ENCODE measurements at regions not wholly inside any gene's neighbourhood (a gene's known extent, or its start where the extent isn't known, plus 50 kb on each side); places are given as distances from the start of the nearest gene placed in this dataset.
"Not testable (repeated sequence)": the region's sequence is repeated elsewhere in the genome, so short reads cannot be mapped to it uniquely, and the experiment has no call there.

- no peak for DNase-seq (ENCODE audit: low spot score)
Observed at GRCh38 chr3:72178463-72179106, 393.6 kb upstream of the PROK2 start.

GRCh38 chr3:72177075-72178050 lies 392.4 kb upstream of the PROK2 start:
- peak; percentile 70 for DNase-seq (ENCODE audit: low spot score)

- no peak for DNase-seq (ENCODE audit: low spot score)
Observed at GRCh38 chr3:72176537-72177041, 391.6 kb upstream of the PROK2 start.

- DNase-seq (ENCODE audit: low spot score): no peak
Observed at GRCh38 chr3:72175296-72175858, 390.4 kb upstream of the PROK2 start.

- DNase-seq (ENCODE audit: low spot score): no peak
Observed at GRCh38 chr3:72174890-72175289, 389.9 kb upstream of the PROK2 start.

- no peak for DNase-seq (ENCODE audit: low spot score)
Observed at GRCh38 chr3:72174040-72174439, 389.1 kb upstream of the PROK2 start.

- DNase-seq (ENCODE audit: low spot score): peak; percentile 81
Observed at GRCh38 chr3:72171946-72172345, 387.0 kb upstream of the PROK2 start.

- DNase-seq (ENCODE audit: low spot score): peak; percentile 97
Observed at GRCh38 chr3:72171463-72171881, 386.5 kb upstream of the PROK2 start.

- no peak for DNase-seq (ENCODE audit: low spot score)
Observed at GRCh38 chr3:72169561-72170472, 384.9 kb upstream of the PROK2 start.

- no peak for DNase-seq (ENCODE audit: low spot score)
Observed at GRCh38 chr3:72169120-72169519, 384.2 kb upstream of the PROK2 start.

GRCh38 chr3:72165808-72166207 lies 380.9 kb upstream of the PROK2 start:
- DNase-seq (ENCODE audit: low spot score): no peak

- DNase-seq (ENCODE audit: low spot score): no peak
Observed at GRCh38 chr3:72165317-72165716, 380.4 kb upstream of the PROK2 start.

GRCh38 chr3:72164635-72164978 lies 379.7 kb upstream of the PROK2 start:
- no peak for DNase-seq (ENCODE audit: low spot score)

- DNase-seq (ENCODE audit: low spot score): no peak
Observed at GRCh38 chr3:72163809-72164634, 379.1 kb upstream of the PROK2 start.

- DNase-seq (ENCODE audit: low spot score): no peak
Observed at GRCh38 chr3:72162649-72163184, 377.8 kb upstream of the PROK2 start.

- no peak for DNase-seq (ENCODE audit: low spot score)
Observed at GRCh38 chr3:72161881-72162595, 377.1 kb upstream of the PROK2 start.

GRCh38 chr3:72161285-72161684 lies 376.3 kb upstream of the PROK2 start:
- DNase-seq (ENCODE audit: low spot score): not testable (repeated sequence)

GRCh38 chr3:72160351-72160750 lies 375.4 kb upstream of the PROK2 start:
- DNase-seq (ENCODE audit: low spot score): no peak

GRCh38 chr3:72159487-72159886 lies 374.5 kb upstream of the PROK2 start:
- no peak for DNase-seq (ENCODE audit: low spot score)

Data from pons (tissue), 1 donor.